ENCODE measurements at regions not wholly inside any gene's neighbourhood (a gene's known extent, or its start where the extent isn't known, plus 50 kb on each side); places are given as distances from the start of the nearest gene placed in this dataset.

- whole genome bisulfite sequencing, 2 donors: 41 to 61% methylated on average over 1 of the region's 1 CpG
- Histone ChIP-seq H3K27me3 (ENCODE audit: control insufficient read depth in 3 of 3, insufficient read depth in 3 of 3, low read length in 2 of 3) (peaks cover 2 to 4% (median 3%) of the 10 kb centered on the region in 3 donors), H3K9me3 (ENCODE audit: control insufficient read depth in 4 of 4, insufficient read depth in 3 of 4, low read length in 3 of 4) (peaks cover 0 to 6% (median 0%) of the 10 kb centered on the region in 4 donors), H3K27ac (ENCODE audit: low read depth in 1 of 2, low read length in 1 of 2) (no peak overlapping the region), H3K4me3 (no peak overlapping the region), H3K36me3 (ENCODE audit: control insufficient read depth in 4 of 4, insufficient read depth in 4 of 4, low read length in 4 of 4) (no peaks in the 10 kb centered on the region), H3K4me1 (ENCODE audit: control insufficient read depth in 5 of 5, insufficient read depth in 5 of 5, low read length in 5 of 5) (no peaks in the 10 kb centered on the region), H3K9ac (ENCODE audit: insufficient read depth in 1 of 2, low read length in 2 of 2) (no peak overlapping the region)
- DNase-seq (no peak), ATAC-seq (ENCODE audit: insufficient read depth, low FRiP score) (no peak)
- no peak for TF ChIP-seq CTCF (IDR thresholded peaks at IDR 0.05; ENCODE audit: control extremely low read depth, extremely low read depth)
Observed at GRCh38 chr22:27004434-27004833, 347.0 kb downstream of the MIAT start.

GRCh38 chr22:27008454-27008853 is 351.1 kb downstream of the MIAT start:
- H3K9me3 ChIP-seq (ENCODE audit: control insufficient read depth in 4 of 4, insufficient read depth in 3 of 4, low read length in 3 of 4): peaks cover 0 to 9% (median 0%) of the 10 kb centered on the region in 4 donors
- DNase-seq: no peak
- H3K4me1 ChIP-seq (ENCODE audit: control insufficient read depth in 5 of 5, insufficient read depth in 5 of 5, low read length in 5 of 5): no peaks in the 10 kb centered on the region
- peaks cover 0 to 14% (median 4%) of the 10 kb centered on the region in 3 donors for H3K27me3 ChIP-seq (ENCODE audit: control insufficient read depth in 3 of 3, insufficient read depth in 3 of 3, low read length in 2 of 3)
- H3K9ac ChIP-seq (ENCODE audit: insufficient read depth in 1 of 2, low read length in 2 of 2): no peak overlapping the region
- no peak for TF ChIP-seq CTCF (IDR thresholded peaks at IDR 0.05; ENCODE audit: control extremely low read depth, extremely low read depth)
- no peak for ATAC-seq (ENCODE audit: insufficient read depth, low FRiP score)
- H3K27ac ChIP-seq (ENCODE audit: low read depth in 1 of 2, low read length in 1 of 2): no peak overlapping the region
- H3K36me3 ChIP-seq (ENCODE audit: control insufficient read depth in 4 of 4, insufficient read depth in 4 of 4, low read length in 4 of 4): no peaks in the 10 kb centered on the region
- H3K4me3 ChIP-seq: no peak overlapping the region
- WGBS, 2 donors: 69 to 89% methylated on average over 1 of the region's 1 CpG

GRCh38 chr22:27011133-27011532 is 353.7 kb downstream of the MIAT start:
- ATAC-seq (ENCODE audit: insufficient read depth, low FRiP score) (no peak), DNase-seq (no peak)
- Histone ChIP-seq H3K9ac (ENCODE audit: insufficient read depth in 1 of 2, low read length in 2 of 2) (no peak overlapping the region), H3K36me3 (ENCODE audit: control insufficient read depth in 4 of 4, insufficient read depth in 4 of 4, low read length in 4 of 4) (no peaks in the 10 kb centered on the region), H3K27me3 (ENCODE audit: control insufficient read depth in 3 of 3, insufficient read depth in 3 of 3, low read length in 2 of 3) (peaks cover 0 to 15% (median 4%) of the 10 kb centered on the region in 3 donors), H3K27ac (ENCODE audit: low read depth in 1 of 2, low read length in 1 of 2) (no peak overlapping the region), H3K9me3 (ENCODE audit: control insufficient read depth in 4 of 4, insufficient read depth in 3 of 4, low read length in 3 of 4) (peaks cover 0 to 14% (median 2%) of the 10 kb centered on the region in 4 donors), H3K4me3 (no peak overlapping the region), H3K4me1 (ENCODE audit: control insufficient read depth in 5 of 5, insufficient read depth in 5 of 5, low read length in 5 of 5) (no peaks in the 10 kb centered on the region)
- no peak for TF ChIP-seq CTCF (IDR thresholded peaks at IDR 0.05; ENCODE audit: control extremely low read depth, extremely low read depth)
- 80 to 85% methylated on average over 3 of the region's 3 CpGs for WGBS, 2 donors

- H3K4me3 ChIP-seq: no peak overlapping the region
- H3K9me3 ChIP-seq (ENCODE audit: control insufficient read depth in 4 of 4, insufficient read depth in 3 of 4, low read length in 3 of 4): peaks cover 0 to 14% (median 2%) of the 10 kb centered on the region in 4 donors
- H3K9ac ChIP-seq (ENCODE audit: insufficient read depth in 1 of 2, low read length in 2 of 2): no peak overlapping the region
- H3K36me3 ChIP-seq (ENCODE audit: control insufficient read depth in 4 of 4, insufficient read depth in 4 of 4, low read length in 4 of 4): no peaks in the 10 kb centered on the region
- ATAC-seq (ENCODE audit: insufficient read depth, low FRiP score) (no peak), DNase-seq (no peak)
- TF ChIP-seq CTCF (IDR thresholded peaks at IDR 0.05; ENCODE audit: control extremely low read depth, extremely low read depth): no peak
- H3K27ac ChIP-seq (ENCODE audit: low read depth in 1 of 2, low read length in 1 of 2): no peak overlapping the region
- 75 to 80% methylated on average over 3 of the region's 3 CpGs for WGBS, 2 donors
- H3K4me1 ChIP-seq (ENCODE audit: control insufficient read depth in 5 of 5, insufficient read depth in 5 of 5, low read length in 5 of 5): no peaks in the 10 kb centered on the region
- H3K27me3 ChIP-seq (ENCODE audit: control insufficient read depth in 3 of 3, insufficient read depth in 3 of 3, low read length in 2 of 3): peaks cover 0 to 15% (median 4%) of the 10 kb centered on the region in 3 donors
Observed at GRCh38 chr22:27011717-27012116, 354.3 kb downstream of the MIAT start.

All from lung (tissue), 11 donors.